WTC11 (cell line): ENCODE measurements at regions not wholly inside any gene's neighbourhood (a gene's known extent, or its start where the extent isn't known, plus 50 kb on each side); places are given as distances from the start of the nearest gene placed in this dataset.

Source experiments
- GABPB1 ChIP-seq: sonication (generic); formaldehyde crosslinking; IDR thresholded peaks from 2 replicates; pipeline ENCODE4 v1.8.1; 2023; ENCODE audit warnings: mild to moderate bottlenecking, missing genetic modification reagents
- ZNF121 ChIP-seq: sonication (generic); formaldehyde crosslinking; IDR thresholded peaks from 2 replicates; pipeline ENCODE4 v1.8.0; 2023; ENCODE audit warnings: missing genetic modification reagents
- ZNF416 ChIP-seq: fragments of 250-450 bp; sonication (Bioruptor Pico); IDR thresholded peaks from 2 replicates; pipeline ENCODE4 v1.9.0; 2021; ENCODE audit warnings: mild to moderate bottlenecking, inconsistent platforms
- TF ChIP-seq, protein P1 (sequence below): sonication (generic); formaldehyde crosslinking; IDR thresholded peaks from 2 replicates; pipeline ENCODE4 v1.8.0; 2022; ENCODE audit warnings: mild to moderate bottlenecking, missing genetic modification reagents

DNA sequence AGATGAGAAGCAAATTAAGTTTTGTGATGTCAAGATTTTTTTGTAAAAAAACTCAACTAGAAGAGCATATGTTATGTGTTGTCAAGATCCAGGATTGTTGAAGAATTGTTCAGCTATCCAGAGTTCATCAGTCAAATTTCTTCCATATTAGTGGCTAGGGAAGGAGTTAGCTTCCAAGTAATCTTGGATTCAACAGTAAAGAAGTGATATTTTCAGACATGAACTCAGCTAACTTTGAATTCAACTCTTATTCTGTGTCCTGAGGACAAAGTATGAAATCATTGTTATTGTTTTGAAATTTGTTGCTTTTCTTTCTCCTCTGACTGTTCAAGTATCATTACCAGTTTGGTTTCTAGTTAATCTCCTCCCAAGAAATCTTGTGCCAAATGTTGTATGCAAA is 589.3 kb upstream of the NOVA1 start:
- TF ChIP-seq, protein P1, sequence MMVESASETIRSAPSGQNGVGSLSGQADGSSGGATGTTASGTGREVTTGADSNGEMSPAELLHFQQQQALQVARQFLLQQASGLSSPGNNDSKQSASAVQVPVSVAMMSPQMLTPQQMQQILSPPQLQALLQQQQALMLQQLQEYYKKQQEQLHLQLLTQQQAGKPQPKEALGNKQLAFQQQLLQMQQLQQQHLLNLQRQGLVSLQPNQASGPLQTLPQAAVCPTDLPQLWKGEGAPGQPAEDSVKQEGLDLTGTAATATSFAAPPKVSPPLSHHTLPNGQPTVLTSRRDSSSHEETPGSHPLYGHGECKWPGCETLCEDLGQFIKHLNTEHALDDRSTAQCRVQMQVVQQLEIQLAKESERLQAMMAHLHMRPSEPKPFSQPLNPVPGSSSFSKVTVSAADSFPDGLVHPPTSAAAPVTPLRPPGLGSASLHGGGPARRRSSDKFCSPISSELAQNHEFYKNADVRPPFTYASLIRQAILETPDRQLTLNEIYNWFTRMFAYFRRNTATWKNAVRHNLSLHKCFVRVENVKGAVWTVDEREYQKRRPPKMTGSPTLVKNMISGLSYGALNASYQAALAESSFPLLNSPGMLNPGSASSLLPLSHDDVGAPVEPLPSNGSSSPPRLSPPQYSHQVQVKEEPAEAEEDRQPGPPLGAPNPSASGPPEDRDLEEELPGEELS (CRISPR knock-in tag): no peak
- TF ChIP-seq ZNF121 (CRISPR knock-in tag) (no peak), GABPB1 (CRISPR knock-in tag) (no peak), ZNF416 (CRISPR knock-in tag) (no peak)
